SJCRH30 (cell line): ENCODE measurements at regions not wholly inside any gene's neighbourhood (a gene's known extent, or its start where the extent isn't known, plus 50 kb on each side); places are given as distances from the start of the nearest gene placed in this dataset.
"Not testable (repeated sequence)": the region's sequence is repeated elsewhere in the genome, so short reads cannot be mapped to it uniquely, and the experiment has no call there.

Experiments
- DNase-seq, 2 experiments: peaks; one replicate each; pipeline ENCODE4 v3.0.0-alpha.2; 2015 to 2020
- H3K27ac ChIP-seq: fragments of 250-450 bp; sonication (Bioruptor Pico); 2 replicates; pipeline ENCODE4 v1.5.1; 2020; ENCODE audit warnings: mild to moderate bottlenecking, moderate library complexity
- H3K27me3 ChIP-seq: fragments of 250-450 bp; sonication (Bioruptor Pico); 2 replicates; pipeline ENCODE4 v1.5.1; 2020; ENCODE audit warnings: mild to moderate bottlenecking, moderate library complexity
- H3K36me3 ChIP-seq: fragments of 250-450 bp; sonication (Bioruptor Pico); 2 replicates; pipeline ENCODE4 v1.5.1; 2020; ENCODE audit warnings: mild to moderate bottlenecking, moderate library complexity
- H3K4me1 ChIP-seq: fragments of 250-450 bp; sonication (Bioruptor Pico); 2 replicates; pipeline ENCODE4 v1.5.1; 2020; ENCODE audit warnings: mild to moderate bottlenecking, moderate library complexity
- H3K4me3 ChIP-seq: fragments of 250-450 bp; sonication (Bioruptor Pico); 2 replicates; pipeline ENCODE4 v1.5.1; 2020; ENCODE audit warnings: mild to moderate bottlenecking, moderate library complexity
- H3K9me3 ChIP-seq: fragments of 250-450 bp; sonication (Bioruptor Pico); replicated peaks from 2 replicates; pipeline ENCODE4 v1.5.1; 2020; ENCODE audit warnings: mild to moderate bottlenecking, moderate library complexity

DNA sequence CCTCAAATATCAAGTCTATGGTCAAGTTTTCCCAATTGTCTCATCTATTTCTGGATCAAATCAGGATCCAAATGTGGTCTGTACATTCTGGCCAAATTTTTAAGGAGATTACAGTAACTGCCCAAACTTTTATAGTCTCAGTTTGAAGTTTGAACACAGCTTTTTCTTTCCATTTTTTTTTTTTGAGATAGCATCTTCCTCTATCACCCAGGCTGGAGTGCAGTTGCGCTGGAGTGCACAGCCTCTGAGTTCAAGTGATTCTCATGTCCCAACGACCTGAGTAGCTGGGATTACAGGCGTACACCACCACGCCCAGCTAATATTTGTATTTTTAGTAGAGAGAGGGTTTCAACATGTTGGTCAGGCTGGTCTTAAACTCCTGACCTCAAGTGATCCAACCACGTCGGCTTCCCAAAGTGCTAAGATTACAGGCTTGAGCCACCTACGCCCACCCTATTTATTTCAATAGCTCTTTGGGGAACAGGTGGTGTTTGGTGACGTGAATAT lies 84.9 kb upstream of the CARMIL1 start:
- peak in 1 of 2 experiments; percentile 2 for DNase-seq
- no peak overlapping the region for H3K4me3 ChIP-seq
- no peaks in the 10 kb centered on the region for H3K4me1 ChIP-seq
- H3K36me3 ChIP-seq = no peaks in the 10 kb centered on the region
- H3K27me3 ChIP-seq = no peaks in the 10 kb centered on the region
- no peak overlapping the region for H3K27ac ChIP-seq
- no peaks in the 10 kb centered on the region for H3K9me3 ChIP-seq

GRCh38 chr6:25196464-25196863 lies 82.7 kb upstream of the CARMIL1 start:
- Histone ChIP-seq H3K4me1 (no peaks in the 10 kb centered on the region), H3K4me3 (no peak overlapping the region), H3K9me3 (no peaks in the 10 kb centered on the region), H3K36me3 (no peaks in the 10 kb centered on the region), H3K27ac (no peak overlapping the region), H3K27me3 (no peaks in the 10 kb centered on the region)
- DNase-seq = no peak

- H3K9me3 ChIP-seq = no peaks in the 10 kb centered on the region
- H3K27ac ChIP-seq = no peak overlapping the region
- H3K27me3 ChIP-seq = no peaks in the 10 kb centered on the region
- no peaks in the 10 kb centered on the region for H3K36me3 ChIP-seq
- H3K4me3 ChIP-seq = no peak overlapping the region
- no peak for DNase-seq
- H3K4me1 ChIP-seq = no peaks in the 10 kb centered on the region
These were observed 82.1 kb upstream of the CARMIL1 start for GRCh38 chr6:25197111-25197510.

GRCh38 chr6:25199544-25199943 lies 79.6 kb upstream of the CARMIL1 start:
- no peaks in the 10 kb centered on the region for H3K27me3 ChIP-seq
- H3K4me1 ChIP-seq = no peaks in the 10 kb centered on the region
- H3K4me3 ChIP-seq = no peak overlapping the region
- H3K9me3 ChIP-seq = no peaks in the 10 kb centered on the region
- DNase-seq = no peak
- H3K36me3 ChIP-seq = no peaks in the 10 kb centered on the region
- H3K27ac ChIP-seq = no peak overlapping the region

DNA sequence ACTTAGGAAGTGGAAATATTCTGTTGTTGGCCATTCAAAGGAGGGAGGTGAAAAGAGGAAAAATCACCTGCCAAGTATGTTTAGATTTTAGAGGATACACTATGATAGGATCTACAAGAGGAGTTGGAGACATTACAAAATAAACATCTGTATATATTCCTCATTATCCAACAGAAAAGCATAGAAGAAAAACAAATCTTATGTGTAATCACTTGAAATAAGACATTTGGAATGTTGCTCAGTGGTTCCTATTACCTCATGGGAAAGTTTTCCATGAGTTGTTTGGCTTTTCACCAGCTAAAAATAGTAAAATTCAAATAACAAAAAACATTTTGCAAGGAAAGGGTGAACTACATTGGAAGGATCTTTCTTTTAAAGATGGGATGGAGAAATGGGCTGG lies 76.7 kb upstream of the CARMIL1 start:
- no peak for DNase-seq
- no peaks in the 10 kb centered on the region for H3K36me3 ChIP-seq
- no peaks in the 10 kb centered on the region for H3K4me1 ChIP-seq
- H3K9me3 ChIP-seq = no peaks in the 10 kb centered on the region
- H3K27ac ChIP-seq = no peak overlapping the region
- no peak overlapping the region for H3K4me3 ChIP-seq
- H3K27me3 ChIP-seq = no peaks in the 10 kb centered on the region

DNA sequence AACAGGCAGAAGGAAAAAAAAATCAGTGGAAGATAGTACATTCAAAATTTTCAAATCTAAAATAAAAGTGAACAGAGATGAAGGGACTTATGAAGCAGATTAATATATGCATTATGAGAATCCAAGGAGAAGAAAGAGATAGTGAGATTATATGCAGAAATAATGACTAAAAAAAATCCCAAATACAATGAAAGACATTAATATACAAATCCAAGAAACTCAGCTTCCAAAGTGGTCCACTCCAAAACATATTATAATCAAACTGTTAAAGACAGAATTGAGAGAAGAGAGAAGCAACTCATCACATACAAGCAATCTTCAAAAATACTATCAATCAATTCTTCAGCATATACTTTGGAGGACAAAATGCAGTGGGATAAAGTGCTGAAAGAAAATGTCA lies 73.5 kb upstream of the CARMIL1 start:
- H3K27ac ChIP-seq = no peak overlapping the region
- no peaks in the 10 kb centered on the region for H3K36me3 ChIP-seq
- no peak for DNase-seq
- H3K27me3 ChIP-seq = no peaks in the 10 kb centered on the region
- no peak overlapping the region for H3K4me3 ChIP-seq
- no peaks in the 10 kb centered on the region for H3K4me1 ChIP-seq
- no peaks in the 10 kb centered on the region for H3K9me3 ChIP-seq

DNA sequence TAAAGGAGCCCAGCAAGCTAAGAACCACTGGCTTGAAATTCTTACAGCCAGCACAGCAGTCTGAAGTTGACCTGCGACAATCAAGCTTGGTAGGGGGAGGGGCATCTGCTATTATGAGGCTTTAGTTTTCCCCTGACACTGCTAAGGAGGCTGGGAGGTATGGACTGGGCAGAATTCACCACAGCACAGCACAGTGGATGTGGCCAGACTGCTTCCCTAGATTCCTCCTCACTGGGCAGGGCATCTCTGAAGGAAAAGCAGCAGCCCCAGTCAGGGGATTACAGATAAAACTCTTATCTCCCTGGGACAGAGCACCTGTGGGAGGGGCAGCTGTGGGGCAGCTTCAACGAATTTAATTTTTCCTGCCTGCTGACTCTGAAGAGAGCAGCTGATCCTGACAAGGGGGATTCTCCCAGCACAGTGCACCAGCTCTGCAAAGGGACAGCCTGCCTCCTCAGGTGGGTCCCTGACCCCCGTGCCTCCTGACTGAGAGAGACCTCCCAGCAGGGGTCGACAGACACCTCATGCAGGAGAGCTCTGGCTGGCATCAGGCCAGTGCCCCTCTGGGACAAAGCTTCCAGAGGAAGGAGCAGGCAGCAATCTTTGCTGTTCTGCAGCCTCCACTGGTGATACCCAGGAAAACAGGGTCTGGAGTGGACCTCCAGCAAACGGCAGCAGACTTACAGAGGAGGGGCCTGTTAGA lies 71.6 kb upstream of the CARMIL1 start:
- not testable (repeated sequence) for H3K36me3 ChIP-seq, H3K27me3 ChIP-seq, H3K9me3 ChIP-seq, DNase-seq, H3K27ac ChIP-seq, H3K4me1 ChIP-seq, H3K4me3 ChIP-seq

GRCh38 chr6:25215881-25216280 lies 63.3 kb upstream of the CARMIL1 start:
- H3K4me1 ChIP-seq = no peaks in the 10 kb centered on the region
- H3K36me3 ChIP-seq = no peaks in the 10 kb centered on the region
- H3K27ac ChIP-seq = no peak overlapping the region
- DNase-seq = no peak
- no peaks in the 10 kb centered on the region for H3K9me3 ChIP-seq
- H3K4me3 ChIP-seq = no peak overlapping the region
- no peaks in the 10 kb centered on the region for H3K27me3 ChIP-seq

- Histone ChIP-seq H3K9me3 (no peaks in the 10 kb centered on the region), H3K36me3 (no peaks in the 10 kb centered on the region), H3K27ac (no peak overlapping the region), H3K4me1 (no peaks in the 10 kb centered on the region), H3K4me3 (no peak overlapping the region), H3K27me3 (no peaks in the 10 kb centered on the region)
- DNase-seq = no peak
These were observed 61.9 kb upstream of the CARMIL1 start for GRCh38 chr6:25217302-25217701.

- Histone ChIP-seq H3K9me3 (no peaks in the 10 kb centered on the region), H3K4me3 (no peak overlapping the region), H3K27ac (no peak overlapping the region), H3K27me3 (no peaks in the 10 kb centered on the region), H3K4me1 (no peaks in the 10 kb centered on the region), H3K36me3 (no peaks in the 10 kb centered on the region)
- DNase-seq = no peak
These were observed 61.3 kb upstream of the CARMIL1 start for GRCh38 chr6:25217829-25218228.

DNA sequence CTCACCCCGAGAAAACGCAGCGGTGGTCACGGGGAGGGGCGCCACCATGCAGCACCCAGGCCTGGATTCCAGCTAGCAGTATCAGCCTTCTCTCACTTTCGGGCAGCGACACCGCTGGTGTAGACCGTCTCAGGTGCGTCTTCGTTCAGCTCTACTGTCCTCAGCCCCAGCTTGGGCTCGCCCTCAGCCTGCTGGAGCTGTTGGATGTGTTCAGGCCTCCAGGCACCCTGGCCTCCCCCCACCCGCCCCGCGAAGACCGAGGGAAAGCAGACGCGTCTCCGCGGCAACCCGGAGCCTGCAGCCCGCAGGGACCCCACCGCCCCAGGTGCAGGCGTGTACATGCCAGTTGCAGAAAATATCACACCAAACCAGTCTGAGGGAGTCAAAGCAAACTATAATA lies 60.8 kb upstream of the CARMIL1 start:
- H3K36me3 ChIP-seq = no peaks in the 10 kb centered on the region

DNA sequence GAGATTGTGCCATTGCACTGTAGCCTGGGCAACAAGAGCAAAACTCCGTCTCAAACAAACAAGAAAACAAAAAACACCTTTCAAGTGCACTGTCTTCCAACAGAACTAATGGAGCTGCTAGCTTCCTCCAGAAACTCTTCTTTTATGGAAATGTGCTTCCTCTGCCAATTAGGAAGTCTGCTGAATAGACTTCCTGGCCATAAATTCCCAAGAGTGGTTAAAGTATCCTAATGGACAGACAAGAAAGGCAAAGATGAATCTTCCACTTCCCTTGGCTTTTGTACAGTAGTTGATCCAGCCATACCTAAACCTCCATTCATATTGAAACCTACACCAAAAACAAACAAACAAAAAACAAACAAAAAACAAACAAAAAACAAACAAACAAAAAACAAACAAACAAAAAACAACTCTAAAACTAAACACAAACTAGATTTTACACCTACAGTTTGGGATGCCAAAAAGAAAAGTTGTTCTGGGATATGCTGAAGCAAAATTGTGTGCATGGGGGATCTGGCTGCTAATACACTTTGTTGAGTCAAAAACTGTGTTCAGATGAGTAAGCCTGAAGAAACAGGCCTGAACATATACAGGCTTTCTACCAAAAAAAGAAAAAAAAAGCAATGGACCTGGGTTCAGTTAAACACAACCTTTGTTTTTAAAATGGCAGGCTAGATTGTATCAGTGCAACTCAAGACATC lies 59.8 kb upstream of the CARMIL1 start:
- Histone ChIP-seq H3K36me3 (no peaks in the 10 kb centered on the region), H3K4me1 (no peaks in the 10 kb centered on the region), H3K27me3 (no peaks in the 10 kb centered on the region), H3K4me3 (no peak overlapping the region), H3K27ac (no peak overlapping the region), H3K9me3 (no peaks in the 10 kb centered on the region)
- no peak for DNase-seq

More for the DNA sequence above, 60.8 kb upstream of the CARMIL1 start:
- Histone ChIP-seq H3K27me3 (no peaks in the 10 kb centered on the region), H3K4me3 (no peak overlapping the region), H3K4me1 (no peaks in the 10 kb centered on the region), H3K9me3 (no peaks in the 10 kb centered on the region), H3K27ac (no peak overlapping the region)
- DNase-seq = no peak

DNA sequence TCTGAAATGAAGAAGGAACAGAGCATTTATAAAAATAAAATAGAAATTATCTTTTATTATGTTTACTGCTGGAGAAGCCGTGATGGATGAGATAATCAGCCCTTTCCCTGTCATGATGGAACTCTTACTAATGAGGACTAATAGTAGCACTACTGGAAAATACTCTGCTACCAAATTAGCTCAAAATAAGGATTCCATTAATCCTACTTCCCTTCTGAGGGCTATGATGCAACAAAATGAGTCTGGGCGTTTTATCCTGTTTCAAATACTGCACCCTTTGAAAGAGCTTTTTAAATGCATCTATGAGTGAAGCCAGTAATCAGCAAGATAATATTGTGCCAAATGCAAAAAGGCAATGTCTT lies 59.3 kb upstream of the CARMIL1 start:
- Histone ChIP-seq H3K4me3 (no peak overlapping the region), H3K9me3 (no peaks in the 10 kb centered on the region), H3K27ac (no peak overlapping the region), H3K36me3 (no peaks in the 10 kb centered on the region), H3K4me1 (no peaks in the 10 kb centered on the region), H3K27me3 (no peaks in the 10 kb centered on the region)
- DNase-seq = no peak

DNA sequence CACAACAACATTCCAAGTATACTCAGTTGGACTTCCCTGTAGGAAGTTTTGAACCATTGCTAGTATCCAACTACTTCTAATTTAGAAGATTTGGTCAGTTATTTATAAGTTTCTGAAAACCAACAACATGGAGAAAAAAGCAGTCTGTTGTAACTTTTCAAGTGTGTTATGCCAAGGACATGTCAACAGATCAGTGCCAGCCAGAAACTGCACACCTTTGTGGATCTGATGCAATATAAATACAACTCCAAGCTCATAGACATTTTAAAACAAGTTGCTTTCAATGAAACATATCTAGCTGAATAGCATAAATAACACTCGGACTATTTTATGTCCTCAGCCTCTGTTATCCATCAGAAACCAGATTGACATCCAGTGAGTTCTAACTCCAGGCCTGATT lies 58.3 kb upstream of the CARMIL1 start:
- Histone ChIP-seq H3K9me3 (no peaks in the 10 kb centered on the region), H3K4me1 (no peaks in the 10 kb centered on the region), H3K27ac (no peak overlapping the region), H3K4me3 (no peak overlapping the region), H3K27me3 (no peaks in the 10 kb centered on the region), H3K36me3 (no peaks in the 10 kb centered on the region)
- DNase-seq = no peak

DNA sequence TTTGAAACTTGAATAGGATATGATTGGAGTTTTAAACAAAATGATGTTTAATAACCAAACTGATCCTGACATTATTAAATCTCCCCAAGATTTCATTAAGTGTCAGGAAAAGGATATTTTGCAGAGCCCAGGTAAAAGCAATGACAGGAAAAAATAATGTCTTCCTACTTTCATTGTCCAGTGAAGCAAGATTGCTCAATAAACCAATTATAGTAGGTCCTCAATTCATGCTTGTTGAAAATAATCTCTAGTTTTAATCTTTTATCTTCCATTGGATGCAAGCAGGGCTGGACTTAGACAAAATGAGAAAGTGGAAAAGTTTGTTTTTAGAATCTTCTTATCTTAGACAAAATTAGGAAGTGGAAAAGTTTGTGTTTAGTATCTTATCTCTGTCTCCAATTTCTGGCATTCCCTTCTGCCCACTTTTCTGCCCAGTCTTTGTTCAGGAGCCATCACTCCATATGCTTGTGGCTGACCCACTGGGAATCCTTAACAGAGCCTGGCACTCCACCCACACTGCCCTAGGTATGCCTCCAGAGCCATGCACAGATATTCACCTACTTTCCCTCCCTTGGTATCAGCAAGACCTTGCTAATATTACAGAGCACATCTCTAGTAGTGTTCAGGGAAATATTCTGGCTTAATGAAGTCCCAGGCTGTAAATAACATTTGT lies 57.0 kb upstream of the CARMIL1 start:
- Histone ChIP-seq H3K9me3 (no peaks in the 10 kb centered on the region), H3K36me3 (no peaks in the 10 kb centered on the region), H3K27me3 (no peaks in the 10 kb centered on the region), H3K27ac (no peak overlapping the region), H3K4me3 (no peak overlapping the region), H3K4me1 (no peaks in the 10 kb centered on the region)
- DNase-seq = no peak
